ENCODE measurements at regions not wholly inside any gene's neighbourhood (a gene's known extent, or its start where the extent isn't known, plus 50 kb on each side); places are given as distances from the start of the nearest gene placed in this dataset.

- H3K4me1 ChIP-seq (ENCODE audit: control insufficient read depth, insufficient read depth, low read length) = no peaks in the 10 kb centered on the region
- no peak overlapping the region for H4K8ac ChIP-seq (ENCODE audit: low read depth in 2 of 2, low read length in 2 of 2)
- H2BK5ac ChIP-seq (ENCODE audit: low read depth, low read length, poor library complexity, severe bottlenecking) = no peak overlapping the region
- CTCF ChIA-PET = no interaction called here
- POLR2A ChIA-PET (ENCODE audit: unreplicated experiment) = no interaction called here
- no peaks in the 10 kb centered on the region for H3K9me1 ChIP-seq (ENCODE audit: insufficient read depth, low read length)
- no peak overlapping the region for H3K4me2 ChIP-seq (ENCODE audit: low read depth, low read length)
- no peak for ATAC-seq (ENCODE audit: low read depth)
- H3K27me3 ChIP-seq (ENCODE audit: control insufficient read depth, insufficient read depth, low read length) = no peaks in the 10 kb centered on the region
- H3K9ac ChIP-seq (ENCODE audit: low read depth, low read length) = no peak overlapping the region
- no peak overlapping the region for H3K23ac ChIP-seq (ENCODE audit: low read depth, low read length)
- H3K27ac ChIP-seq (ENCODE audit: insufficient read depth, low read length) = no peak overlapping the region
- H3K79me1 ChIP-seq (ENCODE audit: low read depth in 1 of 2, low read length in 2 of 2) = no peaks in the 10 kb centered on the region
- TF ChIP-seq RCOR1 (IDR thresholded peaks at IDR 0.05; ENCODE audit: insufficient replicate concordance, low read length) = no peak
- no peak for TF ChIP-seq MAZ (IDR thresholded peaks at IDR 0.05; ENCODE audit: borderline replicate concordance, low read depth, low read length)
- TF ChIP-seq SMC3 (IDR thresholded peaks at IDR 0.05; ENCODE audit: low read depth, low read length) = no peak
- no peak for TF ChIP-seq ELK1 (IDR thresholded peaks at IDR 0.05; ENCODE audit: borderline replicate concordance, low read depth, low read length)
- no peak for TF ChIP-seq NFE2L2 (IDR thresholded peaks at IDR 0.05; ENCODE audit: low read depth, low read length)
- TF ChIP-seq MXI1 (IDR thresholded peaks at IDR 0.05; ENCODE audit: borderline replicate concordance, low read depth, low read length) = no peak
- no peak for TF ChIP-seq CTCF (conservative IDR thresholded peaks at IDR 0.05; ENCODE audit: low read depth, low read length)
- TF ChIP-seq FOS (IDR thresholded peaks at IDR 0.05; ENCODE audit: low read depth, low read length) = no peak
- no peak for TF ChIP-seq RFX5 (IDR thresholded peaks at IDR 0.05; ENCODE audit: low read depth, low read length)
- no peak for TF ChIP-seq CEBPB (IDR thresholded peaks at IDR 0.05; ENCODE audit: low read depth, low read length)
- TF ChIP-seq RAD21 (IDR thresholded peaks at IDR 0.05; ENCODE audit: low read length) = no peak
- TF ChIP-seq MAFK (IDR thresholded peaks at IDR 0.05; ENCODE audit: low read depth, low read length) = no peak
- H4K20me1 ChIP-seq (ENCODE audit: insufficient read depth, low read length) = no peaks in the 10 kb centered on the region
- DNase-seq = no peak
- no peak overlapping the region for H2BK120ac ChIP-seq (ENCODE audit: low read depth, low read length)
- H3K4ac ChIP-seq (ENCODE audit: low read depth, low read length) = no peak overlapping the region
- H2AK5ac ChIP-seq (ENCODE audit: low read depth, low read length) = no peak overlapping the region
- no peak overlapping the region for H2AFZ ChIP-seq (replicated peaks; ENCODE audit: low read length, poor library complexity)
- BruUV-seq (replicated peaks) = no TSS peak
- intact Hi-C loops (cut with micrococcal nuclease) = no loop called here
- H3K18ac ChIP-seq (ENCODE audit: low read depth, low read length) = no peak overlapping the region
- H3K14ac ChIP-seq (replicated peaks; ENCODE audit: low read depth, low read length) = no peak overlapping the region
- H2BK20ac ChIP-seq (ENCODE audit: low read depth, low read length) = no peak overlapping the region
- H3K36me3 ChIP-seq (ENCODE audit: control insufficient read depth, insufficient read depth, low read length) = no peaks in the 10 kb centered on the region
- dilution Hi-C loops (cut with HindIII; ENCODE audit: low sequenced_read_pairs, unreplicated experiment) = no loop called here
- no peak overlapping the region for H3K4me3 ChIP-seq (ENCODE audit: insufficient read depth, low read depth, low read length)
- H2BK15ac ChIP-seq (ENCODE audit: low read depth, low read length) = no peak overlapping the region
- no peak overlapping the region for H2AK9ac ChIP-seq (replicated peaks; ENCODE audit: low read depth, low read length, poor library complexity)
- in situ Hi-C loops (cut with MboI; ENCODE audit: low sequenced_read_pairs) = no loop called here
- no CpG with 5 or more reads among the region's 4 CpGs for WGBS, 2 experiments (ENCODE audit: extremely low coverage in 2 of 2, insufficient read length in 1 of 2)
- H4K5ac ChIP-seq (ENCODE audit: low read depth, low read length) = no peak overlapping the region
- H3K56ac ChIP-seq (ENCODE audit: extremely low read depth, insufficient read depth, low read length) = no peak overlapping the region
- H3K9me3 ChIP-seq (ENCODE audit: control insufficient read depth, insufficient read depth, low read length) = peaks cover 8% of the 10 kb centered on the region
- no peak overlapping the region for H4K91ac ChIP-seq (ENCODE audit: insufficient read depth, low read depth, low read length)
Observed at GRCh38 chr16:6317934-6318333, 1014.7 kb upstream of the RBFOX1 start.
